ENCODE measurements at regions not wholly inside any gene's neighbourhood (a gene's known extent, or its start where the extent isn't known, plus 50 kb on each side); places are given as distances from the start of the nearest gene placed in this dataset.

- TF ChIP-seq CTCF (conservative IDR thresholded peaks at IDR 0.05; ENCODE audit: low read depth, low read length) (no peak), EZH2 (IDR thresholded peaks at IDR 0.05; ENCODE audit: borderline replicate concordance, low read depth, low read length, poor library complexity, severe bottlenecking) (no peak)
Measured at GRCh38 chr3:8348076-8348475, 153.5 kb upstream of the LMCD1 start.

All from A673 (cell line).